Peyer's patch (tissue), 4 donors: ENCODE measurements at regions not wholly inside any gene's neighbourhood (a gene's known extent, or its start where the extent isn't known, plus 50 kb on each side); places are given as distances from the start of the nearest gene placed in this dataset.

ENCODE experiments used
- DNase-seq, 3 donors: peaks; one replicate each; pipeline ENCODE4 v3.0.0-alpha.2; 2017 to 2019
- H3K27ac ChIP-seq, 4 donors: fragments of 200-600 bp; sonication (generic); one replicate each; pipeline ENCODE4 v1.5.1; 2016 to 2019
- H3K27me3 ChIP-seq, 2 donors: fragments of 200-600 bp; sonication (generic); one replicate each; pipeline ENCODE4 v1.5.1; 2019
- H3K36me3 ChIP-seq, 3 donors: fragments of 200-600 bp; sonication (generic); one replicate each; pipeline ENCODE4 v1.5.1; 2016 to 2019
- H3K4me1 ChIP-seq, 4 donors: fragments of 200-600 bp; sonication (generic); one replicate each; pipeline ENCODE4 v1.5.1; 2016 to 2019
- H3K4me3 ChIP-seq, 4 donors: fragments of 200-600 bp; sonication (generic); 1 replicate in 3 of 4; 2 replicates in 1 of 4; pipeline ENCODE4 v1.5.1; 2016 to 2019; ENCODE audit warnings: mild to moderate bottlenecking in 1 of 4
- H3K9me3 ChIP-seq, 4 donors: fragments of 200-600 bp; sonication (generic); one replicate each; pipeline ENCODE4 v1.5.1; 2016 to 2019; ENCODE audit warnings: mild to moderate bottlenecking in 1 of 4
- POLR2A ChIP-seq, 2 donors: fragments of 450-650 bp; IDR thresholded peaks; one replicate each; pipeline ENCODE4 v1.5.1; 2017; ENCODE audit warnings: antibody characterized with exemption in 2 of 2, mild to moderate bottlenecking in 2 of 2, moderate library complexity in 2 of 2
- TF ChIP-seq, protein P1 (sequence below), 6 experiments: fragments of 450-650 bp in 4 of 6; fragments of 200-600 bp in 2 of 6; sonication (generic) in 1 of 6; IDR thresholded peaks; one replicate each; pipeline ENCODE4 v1.5.1; 2017 to 2019; ENCODE audit warnings: antibody characterized with exemption in 6 of 6, mild to moderate bottlenecking in 3 of 6, moderate library complexity in 1 of 6

DNA sequence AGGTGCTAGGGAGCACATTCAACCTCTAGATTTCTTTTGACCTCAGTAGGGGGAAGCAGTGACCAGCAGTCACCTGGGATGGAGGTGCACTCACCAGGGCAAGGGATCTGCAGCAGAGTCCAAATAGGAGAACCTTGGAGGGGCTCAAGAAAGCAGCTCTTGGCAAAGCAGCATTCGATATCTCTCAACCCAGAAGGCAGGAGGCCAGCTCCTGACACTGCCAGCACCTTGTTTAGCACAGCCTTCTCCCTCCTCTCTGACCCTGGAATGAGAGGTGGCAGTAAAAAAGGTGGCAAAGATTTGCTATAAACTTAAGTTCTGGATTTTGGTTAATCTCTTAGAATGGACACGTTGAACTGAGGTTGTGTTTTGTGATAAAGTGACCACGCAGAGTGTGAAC, 107.9 kb downstream of the AQP9 start:
- Histone ChIP-seq H3K4me3 (no peak overlapping the region), H3K9me3 (no peaks in the 10 kb centered on the region), H3K27me3 (no peaks in the 10 kb centered on the region), H3K36me3 (no peaks in the 10 kb centered on the region), H3K4me1 (no peaks in the 10 kb centered on the region), H3K27ac (no peak overlapping the region)
- no peak for DNase-seq
- TF ChIP-seq, protein P1, sequence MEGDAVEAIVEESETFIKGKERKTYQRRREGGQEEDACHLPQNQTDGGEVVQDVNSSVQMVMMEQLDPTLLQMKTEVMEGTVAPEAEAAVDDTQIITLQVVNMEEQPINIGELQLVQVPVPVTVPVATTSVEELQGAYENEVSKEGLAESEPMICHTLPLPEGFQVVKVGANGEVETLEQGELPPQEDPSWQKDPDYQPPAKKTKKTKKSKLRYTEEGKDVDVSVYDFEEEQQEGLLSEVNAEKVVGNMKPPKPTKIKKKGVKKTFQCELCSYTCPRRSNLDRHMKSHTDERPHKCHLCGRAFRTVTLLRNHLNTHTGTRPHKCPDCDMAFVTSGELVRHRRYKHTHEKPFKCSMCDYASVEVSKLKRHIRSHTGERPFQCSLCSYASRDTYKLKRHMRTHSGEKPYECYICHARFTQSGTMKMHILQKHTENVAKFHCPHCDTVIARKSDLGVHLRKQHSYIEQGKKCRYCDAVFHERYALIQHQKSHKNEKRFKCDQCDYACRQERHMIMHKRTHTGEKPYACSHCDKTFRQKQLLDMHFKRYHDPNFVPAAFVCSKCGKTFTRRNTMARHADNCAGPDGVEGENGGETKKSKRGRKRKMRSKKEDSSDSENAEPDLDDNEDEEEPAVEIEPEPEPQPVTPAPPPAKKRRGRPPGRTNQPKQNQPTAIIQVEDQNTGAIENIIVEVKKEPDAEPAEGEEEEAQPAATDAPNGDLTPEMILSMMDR (IDR thresholded peaks at IDR 0.05) = no peak
- no peak for TF ChIP-seq POLR2A (IDR thresholded peaks at IDR 0.05)

DNA sequence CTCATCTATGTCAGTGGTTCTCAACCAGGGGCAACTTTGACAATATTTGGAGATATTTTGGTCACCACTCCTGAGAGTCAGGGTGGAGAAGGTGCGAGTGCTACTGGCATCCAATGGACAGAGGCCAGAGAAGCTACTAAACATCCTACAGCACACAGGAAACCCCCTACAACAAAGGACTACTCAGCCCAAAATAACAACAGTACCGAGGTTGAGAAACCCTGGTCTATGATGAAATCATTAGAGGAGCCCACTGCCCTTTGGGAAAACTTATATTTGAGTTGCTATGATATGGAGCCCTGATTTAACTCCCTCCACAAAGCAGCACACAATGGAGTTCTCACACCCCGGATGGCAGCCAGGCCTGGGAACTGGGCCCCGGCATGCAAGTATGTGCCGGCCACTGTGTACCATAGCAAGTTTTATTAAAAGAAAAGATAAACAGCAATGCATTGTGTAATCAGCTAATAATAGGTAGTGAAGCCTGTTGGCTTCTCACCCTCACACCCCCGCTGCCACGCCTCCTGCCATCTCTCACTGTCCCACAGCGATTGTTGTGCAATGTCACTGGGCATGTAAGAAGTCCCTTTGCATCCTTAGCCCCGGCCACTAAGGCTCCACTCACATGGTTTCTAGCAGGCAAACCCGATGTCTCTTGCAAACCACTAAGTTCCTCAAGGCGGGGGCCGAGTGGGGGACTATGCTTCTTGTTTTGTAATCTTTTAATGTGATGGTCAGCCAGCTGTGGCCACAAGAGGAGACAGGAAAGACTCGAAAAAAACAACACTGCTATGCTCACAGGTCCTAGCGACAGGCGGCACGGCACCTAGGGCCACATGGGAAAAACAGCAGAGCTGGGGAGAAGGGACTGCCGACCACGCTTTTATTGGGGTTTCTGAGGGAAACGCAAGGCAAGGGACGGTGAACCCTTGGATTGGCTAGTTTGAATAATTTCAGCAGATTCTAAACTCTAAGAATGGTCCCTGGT, 110.0 kb downstream of the AQP9 start:
- peak in 2 of 3 donors; percentile 19 to 68 for DNase-seq
- H3K27ac ChIP-seq = no peak overlapping the region

DNA sequence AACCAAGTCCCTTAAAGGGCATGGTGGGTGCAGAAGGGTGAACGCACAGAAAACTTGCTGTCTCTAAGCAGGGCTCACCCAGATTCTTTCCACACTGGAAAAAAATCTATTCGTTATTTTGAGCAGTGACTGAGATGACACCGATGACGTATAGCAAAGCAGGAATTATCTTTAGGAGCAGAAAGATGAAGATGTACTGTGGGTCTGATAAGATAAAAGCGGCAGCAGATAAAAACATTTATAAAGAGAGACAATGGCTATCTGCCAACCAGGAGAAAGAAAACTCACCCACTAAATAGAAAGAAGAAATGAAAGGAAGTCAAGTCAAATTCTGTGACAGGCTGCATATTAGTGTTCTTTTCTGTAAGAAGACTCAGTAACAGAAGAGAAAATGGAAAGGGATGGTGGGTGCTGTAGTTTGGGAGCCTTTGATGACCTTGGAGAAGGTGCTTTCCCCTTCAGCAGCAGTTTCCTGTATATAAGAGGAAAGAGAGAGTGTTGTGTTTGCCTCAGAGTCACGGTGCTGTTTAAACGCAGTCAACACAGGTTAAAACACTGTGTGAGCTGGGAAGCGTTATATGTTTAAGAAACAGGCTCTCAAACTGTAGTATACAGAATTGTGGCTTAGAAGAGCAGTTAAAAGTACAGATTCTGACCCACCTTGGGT, 111.6 kb downstream of the AQP9 start:
- Histone ChIP-seq H3K9me3 (no peaks in the 10 kb centered on the region), H3K4me1 (no peaks in the 10 kb centered on the region), H3K27me3 (no peaks in the 10 kb centered on the region), H3K36me3 (no peaks in the 10 kb centered on the region), H3K27ac (no peak overlapping the region), H3K4me3 (no peak overlapping the region)
- DNase-seq = no peak
- TF ChIP-seq POLR2A (IDR thresholded peaks at IDR 0.05) = no peak
- TF ChIP-seq, protein P1 (IDR thresholded peaks at IDR 0.05) = no peak

More for the DNA sequence above, 110.0 kb downstream of the AQP9 start:
- Histone ChIP-seq H3K4me3 (no peak overlapping the region), H3K4me1 (no peaks in the 10 kb centered on the region), H3K27me3 (no peaks in the 10 kb centered on the region), H3K9me3 (no peaks in the 10 kb centered on the region), H3K36me3 (no peaks in the 10 kb centered on the region)
- TF ChIP-seq, protein P1 (IDR thresholded peaks at IDR 0.05) = no peak
- TF ChIP-seq POLR2A (IDR thresholded peaks at IDR 0.05) = no peak

DNA sequence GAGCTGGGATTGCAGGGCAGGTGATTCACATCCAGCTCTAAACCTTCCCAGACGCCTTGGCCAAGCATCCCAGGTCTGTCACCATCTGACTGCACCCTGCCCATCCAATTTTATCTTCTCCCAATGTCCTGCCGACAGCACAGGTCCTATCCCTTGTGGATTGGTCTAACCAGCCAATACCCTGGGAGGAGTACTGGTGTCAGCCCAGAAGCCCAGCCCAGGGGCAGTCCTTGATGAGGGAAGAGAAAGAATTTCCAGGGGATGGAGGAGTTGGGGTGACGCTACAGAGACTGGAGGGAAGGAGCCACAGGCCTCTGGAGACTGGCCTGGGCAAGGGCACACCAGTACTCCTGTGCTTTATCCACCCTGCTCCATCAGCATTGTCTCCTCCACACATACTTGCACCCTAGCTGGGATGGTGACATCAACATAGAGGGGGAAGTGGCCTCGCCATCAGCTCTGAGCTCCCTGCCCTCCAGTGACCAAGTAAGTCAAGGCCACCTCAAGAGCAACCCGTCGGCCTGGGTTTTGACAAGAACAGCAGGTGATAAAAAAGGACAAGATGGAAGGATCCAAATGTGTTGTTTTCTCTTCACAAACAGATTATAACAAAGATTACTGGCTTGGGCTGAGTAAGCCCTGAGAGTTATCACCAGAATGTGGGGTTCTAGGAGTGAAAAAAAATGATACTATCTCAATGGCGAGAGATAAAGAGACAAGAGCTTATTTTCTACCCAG, 114.6 kb downstream of the AQP9 start:
- TF ChIP-seq POLR2A (IDR thresholded peaks at IDR 0.05) = no peak
- TF ChIP-seq, protein P1 (IDR thresholded peaks at IDR 0.05) = no peak
- Histone ChIP-seq H3K4me1 (no peaks in the 10 kb centered on the region), H3K9me3 (no peaks in the 10 kb centered on the region), H3K27me3 (no peaks in the 10 kb centered on the region), H3K27ac (no peak overlapping the region), H3K36me3 (no peaks in the 10 kb centered on the region), H3K4me3 (no peak overlapping the region)
- no peak for DNase-seq

DNA sequence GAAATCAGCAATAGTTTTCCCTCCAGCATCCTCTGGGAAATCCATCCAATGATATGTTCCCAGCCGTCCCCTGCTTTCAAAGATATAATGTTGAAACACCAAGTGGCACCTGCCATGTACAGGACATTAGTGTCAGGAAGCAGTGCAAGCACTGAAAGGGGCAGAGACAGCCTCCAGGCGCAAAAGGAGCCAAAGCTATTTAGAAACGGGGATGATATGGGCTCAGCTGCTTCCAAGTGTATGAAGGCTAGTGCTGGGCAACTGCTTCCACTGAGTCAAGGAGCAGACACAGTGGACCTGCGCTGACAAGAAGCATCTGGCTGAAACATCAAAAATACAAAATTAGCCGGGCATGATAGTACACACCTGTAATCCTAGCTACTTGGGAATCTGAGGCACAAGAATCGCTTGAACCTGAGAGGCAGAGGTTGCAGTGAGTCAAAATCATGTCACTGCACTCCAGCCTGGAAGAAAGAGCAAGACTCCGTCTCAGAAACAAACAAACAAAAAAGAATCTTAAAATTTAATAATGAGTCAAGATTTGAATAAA, 119.7 kb downstream of the AQP9 start:
- no peak for DNase-seq
- Histone ChIP-seq H3K36me3 (no peaks in the 10 kb centered on the region), H3K4me1 (no peaks in the 10 kb centered on the region), H3K27me3 (no peaks in the 10 kb centered on the region), H3K27ac (no peak overlapping the region), H3K9me3 (no peaks in the 10 kb centered on the region), H3K4me3 (no peak overlapping the region)
- TF ChIP-seq, protein P1 (IDR thresholded peaks at IDR 0.05) = no peak
- TF ChIP-seq POLR2A (IDR thresholded peaks at IDR 0.05) = no peak
